NCI-H1694 treated with DMSO at 0.1 percent for 48 hours (cell line): ENCODE measurements at regions not wholly inside any gene's neighbourhood (a gene's known extent, or its start where the extent isn't known, plus 50 kb on each side); places are given as distances from the start of the nearest gene placed in this dataset.
"Not testable (repeated sequence)": the region's sequence is repeated elsewhere in the genome, so short reads cannot be mapped to it uniquely, and the experiment has no call there.

Experiments
- DNase-seq: peaks from one replicate; lab custom pipeline; 2025; lab: John Stamatoyannopoulos, UW

GRCh38 chr12:125311050-125311449, 245.8 kb downstream of the AACS start:
- no peak for DNase-seq

GRCh38 chr12:125312471-125312870, 247.2 kb downstream of the AACS start:
- no peak for DNase-seq

DNA sequence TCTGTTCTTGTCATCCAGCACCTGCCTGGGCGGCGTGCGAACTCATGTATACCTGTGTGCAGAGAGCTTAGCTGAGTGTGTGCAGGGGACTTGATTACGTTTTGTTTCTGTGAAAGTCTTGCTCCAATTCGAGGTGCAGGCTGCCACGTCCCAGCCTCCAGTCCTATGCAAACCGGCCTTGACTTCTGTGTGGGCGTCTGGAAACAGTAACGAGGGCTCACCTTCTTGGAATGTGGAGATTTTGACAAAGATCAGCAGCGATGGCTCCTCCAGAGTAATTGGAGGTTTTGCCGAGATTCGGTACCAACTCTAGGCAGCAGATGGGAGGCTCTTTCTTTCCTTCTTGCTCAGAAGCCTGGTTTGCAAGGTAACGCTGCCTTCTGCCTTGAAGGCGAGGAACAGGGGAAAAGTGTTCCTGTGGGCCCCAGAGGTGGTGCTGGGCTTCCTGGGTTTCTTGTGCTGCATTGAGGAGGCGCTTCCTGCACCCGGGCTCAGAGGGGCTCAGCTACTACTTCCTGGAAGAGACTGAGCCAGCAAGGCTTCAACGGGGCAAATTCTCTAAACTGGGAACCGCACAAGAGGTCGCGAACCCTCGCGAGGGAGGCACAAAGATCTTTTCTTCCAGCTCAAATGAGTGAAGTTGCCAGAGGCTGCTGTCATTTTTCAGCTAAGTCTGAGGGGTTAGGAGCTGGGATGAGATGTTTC, 249.0 kb downstream of the AACS start:
- DNase-seq: no peak

DNA sequence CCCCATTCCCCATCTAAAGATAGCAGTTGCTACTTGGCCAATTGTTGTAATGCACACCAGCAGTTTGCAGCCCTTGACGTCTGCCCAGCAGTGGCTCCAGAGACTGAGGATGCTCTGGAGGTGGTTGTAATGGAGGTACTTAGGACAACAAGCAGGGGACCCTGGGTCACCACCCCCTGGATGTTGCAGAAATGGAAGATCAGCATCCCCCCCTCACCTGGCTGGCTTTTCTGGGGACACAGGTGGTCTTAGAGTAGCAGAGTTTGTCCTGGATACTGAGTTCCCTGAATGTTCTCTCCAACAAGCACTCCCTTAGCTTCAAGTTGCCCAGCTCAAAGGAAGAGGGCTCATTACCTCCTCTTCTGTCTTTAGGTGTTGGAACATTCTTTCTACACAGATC, 250.5 kb downstream of the AACS start:
- DNase-seq: no peak

DNA sequence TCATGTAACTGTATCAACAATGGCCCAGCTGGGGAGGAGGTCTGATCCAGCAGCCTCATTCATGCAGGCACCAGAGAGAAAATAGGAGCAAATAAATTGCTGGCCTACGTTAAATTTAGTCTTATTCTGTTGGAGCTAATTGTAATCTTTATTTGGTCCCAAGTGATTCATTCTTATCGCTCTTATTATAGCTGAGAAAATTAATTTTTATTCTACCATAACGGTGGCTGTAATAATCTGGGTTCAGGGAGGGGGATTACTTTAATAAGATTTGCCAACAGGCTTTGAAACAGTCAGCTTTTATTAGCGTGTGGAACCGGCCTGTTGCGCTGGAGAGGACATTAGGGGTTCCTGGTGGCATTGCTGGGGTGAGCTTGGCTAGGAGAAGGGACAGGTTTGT, 254.9 kb downstream of the AACS start:
- DNase-seq: no peak

GRCh38 chr12:125324861-125325490, 259.7 kb downstream of the AACS start:
- peak; percentile 12 for DNase-seq

DNA sequence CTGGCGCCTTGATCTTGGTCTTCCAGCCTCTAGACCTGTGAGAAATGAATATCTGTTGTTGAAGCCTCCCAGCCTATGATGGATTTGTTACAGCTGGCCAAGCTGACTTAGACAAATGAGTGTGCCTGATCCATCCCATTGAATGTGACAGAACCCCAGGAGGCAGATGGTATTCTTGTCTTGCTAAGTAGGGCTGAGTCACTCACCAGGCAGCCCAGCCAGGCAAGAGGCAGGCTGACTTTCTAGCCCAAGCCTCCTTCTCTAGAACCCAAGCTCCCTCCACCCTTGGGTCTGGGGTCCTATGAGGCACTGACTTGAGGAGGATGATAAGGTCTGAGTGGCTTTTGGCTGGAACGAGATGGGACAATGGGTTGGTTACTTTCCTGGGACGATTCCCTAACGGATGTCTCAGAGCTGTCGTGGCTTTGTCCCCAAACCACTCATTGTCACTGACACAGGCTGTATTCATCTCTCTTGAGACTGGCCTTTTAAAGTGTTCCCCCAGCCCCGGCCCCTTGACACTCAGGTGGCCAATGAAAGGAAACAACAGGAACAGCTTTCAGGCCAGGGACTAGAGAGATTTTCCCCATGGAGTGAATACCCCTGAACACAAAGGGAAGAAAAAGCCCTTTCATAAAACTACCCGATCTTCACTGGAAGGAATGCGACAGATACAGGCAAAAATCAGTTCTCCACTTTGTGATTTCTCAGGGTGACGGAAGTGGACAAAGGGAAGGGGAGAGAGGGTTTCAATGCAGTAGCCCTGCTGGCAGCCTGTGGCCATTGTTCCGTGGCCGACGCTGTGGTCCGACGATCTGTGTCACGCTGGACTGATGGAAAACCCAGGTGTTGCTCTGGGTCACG, 264.2 kb downstream of the AACS start:
- DNase-seq: no peak

- DNase-seq: peak; percentile 9
Observed at GRCh38 chr12:125330645-125331341, 265.6 kb downstream of the AACS start.

GRCh38 chr12:125331342-125332052, 266.3 kb downstream of the AACS start:
- no peak for DNase-seq

GRCh38 chr12:125332900-125333299, 267.7 kb downstream of the AACS start:
- no peak for DNase-seq

DNA sequence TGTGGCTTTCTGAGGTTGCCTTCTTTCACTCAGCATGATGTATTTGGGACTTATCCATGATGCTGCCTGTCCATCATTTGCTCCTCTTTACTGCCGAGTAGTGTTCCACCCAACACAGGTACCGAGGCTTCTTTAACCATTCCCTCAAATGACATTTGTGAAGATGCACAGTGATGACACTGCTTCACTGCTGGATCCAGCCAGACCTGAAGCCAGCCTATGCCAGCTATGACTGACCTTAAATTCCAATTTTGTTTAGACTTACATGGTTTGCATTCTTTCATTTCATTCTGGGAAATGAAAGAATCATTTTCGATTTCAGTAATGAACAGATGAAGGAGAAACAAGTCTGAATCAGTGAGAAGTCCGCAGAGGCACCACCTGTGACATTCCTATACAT, 271.0 kb downstream of the AACS start:
- DNase-seq: no peak

GRCh38 chr12:125340791-125341190, 275.6 kb downstream of the AACS start:
- DNase-seq: no peak

- DNase-seq: no peak
Observed at GRCh38 chr12:125341422-125341821, 276.2 kb downstream of the AACS start.

DNA sequence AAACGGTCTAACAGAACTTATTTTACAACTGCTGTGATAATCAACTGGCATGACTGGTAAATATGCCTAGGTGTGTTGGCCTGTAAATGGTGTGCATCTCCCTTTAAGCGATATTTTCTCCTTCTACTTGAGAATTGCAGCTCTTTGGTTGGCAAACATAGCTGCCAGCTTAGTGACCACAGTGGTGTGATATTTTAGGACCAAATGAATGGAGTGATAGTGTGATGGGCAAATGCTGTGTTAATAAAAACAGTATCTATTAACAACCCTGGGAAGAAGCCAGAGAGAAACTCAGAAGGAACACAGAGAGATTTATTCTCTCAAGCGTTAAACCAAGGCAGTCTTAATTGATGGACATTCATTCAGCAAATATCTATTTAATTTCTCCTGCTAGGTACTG, 278.4 kb downstream of the AACS start:
- DNase-seq: no peak

GRCh38 chr12:125346362-125346761, 281.1 kb downstream of the AACS start:
- DNase-seq: no peak

DNA sequence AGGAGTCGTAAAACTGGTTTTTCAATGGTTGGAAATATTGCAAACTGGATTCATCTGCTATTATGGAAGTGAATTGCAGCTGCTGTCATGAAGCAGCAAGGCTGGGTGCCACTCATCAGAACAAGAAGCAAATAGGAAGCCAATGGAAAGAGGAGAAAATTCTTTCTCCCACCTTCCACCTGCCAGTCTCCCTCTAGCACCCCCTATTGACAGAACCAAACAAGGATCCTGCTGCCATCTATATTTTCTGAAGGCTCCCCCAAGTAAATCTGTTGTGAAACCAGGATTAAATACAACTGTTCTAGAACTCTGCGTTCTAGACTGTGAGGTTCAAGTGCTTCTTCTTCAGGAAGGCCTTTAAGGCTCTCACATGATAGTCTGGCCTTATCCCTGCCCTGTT, 286.6 kb downstream of the AACS start:
- DNase-seq: no peak

DNA sequence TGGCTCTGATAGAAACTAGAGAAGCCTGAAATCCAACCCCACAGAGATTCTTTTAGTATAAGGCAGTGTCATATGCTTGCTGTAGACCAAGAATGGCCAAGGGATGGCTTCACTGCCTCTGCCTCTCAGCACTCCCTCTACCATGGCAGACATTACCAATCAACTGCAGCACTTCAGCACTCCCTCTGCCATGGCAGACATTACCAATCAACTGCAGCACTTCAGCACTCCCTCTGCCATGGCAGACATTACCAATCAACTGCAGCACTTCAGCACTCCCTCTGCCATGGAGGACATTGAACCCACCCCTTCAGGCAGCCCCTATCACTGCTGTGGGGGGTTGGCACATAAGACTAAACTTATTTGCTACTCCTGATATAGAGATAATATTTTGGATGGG, 287.8 kb downstream of the AACS start:
- DNase-seq: not testable (repeated sequence)

GRCh38 chr12:125353871-125354270, 288.6 kb downstream of the AACS start:
- DNase-seq: no peak

GRCh38 chr12:125355614-125356013, 290.4 kb downstream of the AACS start:
- DNase-seq: no peak

GRCh38 chr12:125356111-125356510, 290.9 kb downstream of the AACS start:
- no peak for DNase-seq

- DNase-seq: no peak
Observed at GRCh38 chr12:125357561-125357960, 292.3 kb downstream of the AACS start.

DNA sequence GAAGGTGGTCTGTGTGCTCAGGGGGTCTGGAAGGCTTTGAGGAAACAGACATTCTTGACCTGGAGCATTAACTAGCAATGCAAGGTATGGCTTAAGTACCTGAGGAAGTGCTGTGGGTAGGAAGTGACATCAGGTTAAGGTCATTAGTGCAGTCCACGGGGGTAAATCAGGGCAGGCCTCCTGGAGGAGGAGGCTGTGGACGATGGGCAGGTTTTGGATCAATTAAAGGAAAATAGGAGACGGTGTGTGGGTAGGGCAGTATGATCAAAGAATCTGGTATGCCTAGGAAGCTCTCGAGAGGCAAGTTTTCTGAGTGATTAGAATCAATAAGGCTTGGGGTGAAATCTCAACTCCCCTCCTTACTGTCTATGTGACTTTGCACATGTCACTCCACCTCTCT, 295.3 kb downstream of the AACS start:
- DNase-seq: no peak
